ENCODE measurements at regions not wholly inside any gene's neighbourhood (a gene's known extent, or its start where the extent isn't known, plus 50 kb on each side); places are given as distances from the start of the nearest gene placed in this dataset.
"Not testable (repeated sequence)": the region's sequence is repeated elsewhere in the genome, so short reads cannot be mapped to it uniquely, and the experiment has no call there.

DNA sequence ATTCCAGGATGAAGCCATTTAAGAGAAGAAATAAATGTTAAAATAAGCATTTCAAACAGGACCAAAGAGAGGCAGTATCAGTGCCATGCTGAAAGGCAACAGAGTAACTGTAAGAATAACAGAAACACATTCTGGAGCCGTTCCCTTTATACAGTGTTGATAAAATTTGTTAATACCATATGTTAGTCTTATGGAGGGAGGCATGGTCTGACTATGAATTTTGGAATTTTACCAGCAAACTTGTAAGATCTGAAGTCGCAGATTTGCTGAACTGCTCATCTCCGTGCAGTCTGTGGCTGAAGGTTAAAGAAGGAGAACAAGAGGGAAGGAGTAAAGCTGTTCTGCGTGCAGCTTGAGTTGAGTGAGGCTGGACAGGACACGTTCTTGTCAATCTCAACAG, 508.4 kb downstream of the NFIB start:
- Histone ChIP-seq H3K4me3 (no peak overlapping the region), H3K27me3 (no peaks in the 10 kb centered on the region), H3K27ac (replicated peaks in 1 of 4) (no peak overlapping the region), H3K36me3 (no peaks in the 10 kb centered on the region), H3K9me3 (no peaks in the 10 kb centered on the region), H3K4me1 (no peaks in the 10 kb centered on the region)
- DNase-seq (ENCODE audit: extremely low spot score) = peak; percentile 21
- 52% methylated on average over 5 of the region's 5 CpGs for WGBS
- no peak for TF ChIP-seq CTCF (IDR thresholded peaks at IDR 0.05)
- no peak for TF ChIP-seq EP300 (IDR thresholded peaks at IDR 0.05)
- TF ChIP-seq POLR2AphosphoS5 (IDR thresholded peaks at IDR 0.05) = no peak
- TF ChIP-seq POLR2A (IDR thresholded peaks at IDR 0.05; ENCODE audit: low read depth) = no peak
- intact Hi-C loops (cut with DNase I) = no loop called here

- Histone ChIP-seq H3K27me3 (no peaks in the 10 kb centered on the region), H3K27ac (replicated peaks in 1 of 4) (no peak overlapping the region), H3K9me3 (no peaks in the 10 kb centered on the region), H3K4me3 (no peak overlapping the region), H3K4me1 (no peaks in the 10 kb centered on the region), H3K36me3 (no peaks in the 10 kb centered on the region)
- DNase-seq (ENCODE audit: extremely low spot score) = peak; percentile 81
- TF ChIP-seq POLR2AphosphoS5 (IDR thresholded peaks at IDR 0.05) (no peak), EP300 (IDR thresholded peaks at IDR 0.05) (no peak), POLR2A (IDR thresholded peaks at IDR 0.05; ENCODE audit: low read depth) (no peak), CTCF (IDR thresholded peaks at IDR 0.05) (no peak)
- intact Hi-C loops (cut with DNase I) = no loop called here
- WGBS = 88% methylated on average over 4 of the region's 4 CpGs
Observed at GRCh38 chr9:13804532-13804931, 509.4 kb downstream of the NFIB start.

DNA sequence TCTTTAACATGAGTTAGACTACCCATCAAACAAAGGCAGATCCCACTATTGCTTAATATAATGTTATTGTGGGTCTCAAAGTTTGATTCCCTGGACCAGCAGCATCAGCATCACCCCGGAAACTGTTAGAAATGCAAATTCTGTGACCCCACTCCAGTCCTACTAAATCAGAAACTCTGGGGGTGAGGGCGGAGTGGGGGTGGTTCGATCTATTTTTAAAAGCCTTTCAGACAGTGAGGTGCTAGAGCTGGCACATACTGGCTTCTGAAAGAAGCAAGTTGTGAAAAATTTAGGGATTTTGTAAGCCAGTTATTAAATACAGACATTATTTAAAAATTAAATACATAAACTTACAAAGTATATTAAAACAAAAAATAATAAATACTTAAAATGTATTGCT, 513.2 kb downstream of the NFIB start:
- peak; percentile 62 for DNase-seq (ENCODE audit: extremely low spot score)
- peaks cover 0 to 3% (median 0%) of the 10 kb centered on the region in 4 donors for H3K9me3 ChIP-seq
- no peaks in the 10 kb centered on the region for H3K4me1 ChIP-seq
- WGBS = 85% methylated on average over 3 of the region's 3 CpGs
- H3K4me3 ChIP-seq = no peak overlapping the region
- no peak for TF ChIP-seq POLR2AphosphoS5 (IDR thresholded peaks at IDR 0.05)
- no peak for TF ChIP-seq CTCF (IDR thresholded peaks at IDR 0.05)
- no peak for TF ChIP-seq POLR2A (IDR thresholded peaks at IDR 0.05; ENCODE audit: low read depth)
- TF ChIP-seq EP300 (IDR thresholded peaks at IDR 0.05) = no peak
- intact Hi-C loops (cut with DNase I) = no loop called here
- no peaks in the 10 kb centered on the region for H3K27me3 ChIP-seq
- no peak overlapping the region for H3K27ac ChIP-seq (replicated peaks in 1 of 4)
- no peaks in the 10 kb centered on the region for H3K36me3 ChIP-seq

GRCh38 chr9:13797701-13798100, 516.2 kb downstream of the NFIB start:
- 92% methylated on average over 2 of the region's 2 CpGs for WGBS
- H3K36me3 ChIP-seq; H3K27ac ChIP-seq (replicated peaks in 1 of 4); intact Hi-C loops (cut with DNase I); H3K4me1 ChIP-seq; H3K9me3 ChIP-seq; H3K27me3 ChIP-seq; DNase-seq (ENCODE audit: extremely low spot score); H3K4me3 ChIP-seq: not testable (repeated sequence)

GRCh38 chr9:13791816-13792215, 512.3 kb upstream of the MPDZ start:
- Histone ChIP-seq H3K9me3 (peaks cover 0 to 4% (median 0%) of the 10 kb centered on the region in 4 donors), H3K27me3 (no peaks in the 10 kb centered on the region), H3K36me3 (no peaks in the 10 kb centered on the region), H3K4me3 (no peak overlapping the region), H3K4me1 (peaks cover 8 to 18% (median 15%) of the 10 kb centered on the region in 4 donors), H3K27ac (replicated peaks in 1 of 4) (no peak overlapping the region)
- TF ChIP-seq EP300 (IDR thresholded peaks at IDR 0.05) (no peak), POLR2AphosphoS5 (IDR thresholded peaks at IDR 0.05) (no peak), CTCF (IDR thresholded peaks at IDR 0.05) (no peak), POLR2A (IDR thresholded peaks at IDR 0.05; ENCODE audit: low read depth) (no peak)
- intact Hi-C loops (cut with DNase I) = no loop called here
- WGBS = 89% methylated on average over 4 of the region's 4 CpGs
- DNase-seq (ENCODE audit: extremely low spot score) = peak; percentile 55

Data from esophagus muscularis mucosa (tissue), 4 donors.